Stromal cell of bone marrow (primary cell): ENCODE measurements at regions not wholly inside any gene's neighbourhood (a gene's known extent, or its start where the extent isn't known, plus 50 kb on each side); places are given as distances from the start of the nearest gene placed in this dataset.

ENCODE experiments used
- DNase-seq: peaks from one replicate; pipeline ENCODE4 v3.0.0-alpha.2; 2012; ENCODE audit warnings: low read depth

GRCh38 chr10:118501171-118501570 lies 94.3 kb downstream of the PRLHR start:
- peak; percentile 35 for DNase-seq

GRCh38 chr10:118500477-118501104 lies 94.9 kb downstream of the PRLHR start:
- no peak for DNase-seq

- DNase-seq = no peak
These were observed 96.3 kb downstream of the PRLHR start for GRCh38 chr10:118499186-118499585.

- DNase-seq = no peak
These were observed 96.8 kb downstream of the PRLHR start for GRCh38 chr10:118498623-118499022.

GRCh38 chr10:118497227-118497626 lies 98.2 kb downstream of the PRLHR start:
- DNase-seq = no peak

- no peak for DNase-seq
These were observed 98.9 kb downstream of the PRLHR start for GRCh38 chr10:118496525-118496924.

- peak; percentile 18 for DNase-seq
These were observed 99.9 kb downstream of the PRLHR start for GRCh38 chr10:118495499-118495898.

GRCh38 chr10:118491055-118491454 lies 104.4 kb downstream of the PRLHR start:
- no peak for DNase-seq

- no peak for DNase-seq
These were observed 106.5 kb downstream of the PRLHR start for GRCh38 chr10:118488710-118489497.

- no peak for DNase-seq
These were observed 109.8 kb downstream of the PRLHR start for GRCh38 chr10:118485641-118486040.

- no peak for DNase-seq
These were observed 111.1 kb downstream of the PRLHR start for GRCh38 chr10:118484152-118484871.

- no peak for DNase-seq
These were observed 112.0 kb downstream of the PRLHR start for GRCh38 chr10:118483496-118483895.

GRCh38 chr10:118482393-118483331 lies 112.8 kb downstream of the PRLHR start:
- no peak for DNase-seq

- no peak for DNase-seq
These were observed 113.6 kb downstream of the PRLHR start for GRCh38 chr10:118481871-118482270.

- no peak for DNase-seq
These were observed 120.2 kb downstream of the PRLHR start for GRCh38 chr10:118475214-118475613.

- DNase-seq = no peak
These were observed 121.3 kb downstream of the PRLHR start for GRCh38 chr10:118474111-118474510.

- no peak for DNase-seq
These were observed 122.0 kb downstream of the PRLHR start for GRCh38 chr10:118473305-118473960.

- DNase-seq = no peak
These were observed 122.8 kb downstream of the PRLHR start for GRCh38 chr10:118472415-118473304.

GRCh38 chr10:118471863-118472262 lies 123.6 kb downstream of the PRLHR start:
- DNase-seq = peak; percentile 23

GRCh38 chr10:118470470-118470869 lies 125.0 kb downstream of the PRLHR start:
- no peak for DNase-seq
